Large intestine (tissue), 3 donors: ENCODE measurements at regions not wholly inside any gene's neighbourhood (a gene's known extent, or its start where the extent isn't known, plus 50 kb on each side); places are given as distances from the start of the nearest gene placed in this dataset.
A peak's percentile ranks its signal among the peaks of the same experiment; 100 is the strongest.

Source experiments
- DNase-seq, 2 donors: peaks; one replicate each; pipeline versions ENCODE4 v3.0.0 to v3.0.0-alpha.2; 2013
- H3K27ac ChIP-seq: one replicate; pipeline ENCODE4 v1.5.1; 2013; ENCODE audit warnings: low read length
- H3K27me3 ChIP-seq: 2 replicates; pipeline ENCODE4 v1.6.1; 2013; ENCODE audit warnings: low read length; ENCODE audit not compliant: control insufficient read depth, insufficient read depth
- H3K36me3 ChIP-seq: 2 replicates; pipeline ENCODE4 v1.6.1; 2013; ENCODE audit warnings: low read length; ENCODE audit not compliant: control insufficient read depth, insufficient read depth
- H3K4me1 ChIP-seq: one replicate; pipeline ENCODE4 v1.6.1; 2013; ENCODE audit warnings: low read length; ENCODE audit not compliant: control insufficient read depth, insufficient read depth
- H3K4me3 ChIP-seq: one replicate; pipeline ENCODE4 v1.5.1; 2013; ENCODE audit warnings: low read length
- H3K9me3 ChIP-seq: one replicate; pipeline ENCODE4 v1.6.1; 2013; ENCODE audit warnings: mild to moderate bottlenecking, low read depth, low read length, moderate library complexity; ENCODE audit not compliant: control insufficient read depth
- WGBS: methylation state at CpG from one replicate; pipeline ENCODE4 v1.1.5; 2013; ENCODE audit warnings: low lambda C conversion rate; ENCODE audit not compliant: insufficient coverage; 5-methylcytosine and 5-hydroxymethylcytosine counted together

DNA sequence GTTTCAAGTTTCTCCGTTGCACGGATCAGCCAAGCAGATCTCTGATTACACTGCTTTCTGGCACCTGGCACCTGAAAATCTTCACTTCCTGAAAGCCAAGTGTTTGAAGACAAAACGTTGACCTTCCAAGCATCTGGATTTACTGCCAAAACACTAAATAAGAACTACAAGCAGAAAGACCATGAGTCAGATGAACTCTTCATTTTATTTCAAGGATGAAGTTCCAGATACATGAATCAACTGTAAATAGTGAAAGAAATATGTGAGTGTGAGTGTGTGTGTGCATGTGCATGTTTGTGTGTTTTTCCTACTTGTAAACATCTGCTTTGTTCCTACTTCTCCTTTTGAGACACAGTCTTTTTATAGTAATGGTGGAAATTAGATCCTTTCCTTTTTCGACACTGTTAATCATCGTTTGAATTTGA, 60.0 kb upstream of the DTNA start:
- no CpG with 5 or more reads among the region's 5 CpGs for WGBS

GRCh38 chr18:34651586-34652369, 58.3 kb upstream of the DTNA start:
- 89% methylated on average over 4 of the region's 6 CpGs for WGBS
- H3K27ac ChIP-seq, result no peak overlapping the region
- DNase-seq, result no peak

More for the DNA sequence above, 60.0 kb upstream of the DTNA start:
- no peaks in the 10 kb centered on the region for H3K27me3 ChIP-seq
- H3K4me1 ChIP-seq, result no peaks in the 10 kb centered on the region
- H3K27ac ChIP-seq, result no peak overlapping the region
- no peaks in the 10 kb centered on the region for H3K36me3 ChIP-seq
- no peak for DNase-seq
- H3K9me3 ChIP-seq, result no peaks in the 10 kb centered on the region
- H3K4me3 ChIP-seq, result no peak overlapping the region

DNA sequence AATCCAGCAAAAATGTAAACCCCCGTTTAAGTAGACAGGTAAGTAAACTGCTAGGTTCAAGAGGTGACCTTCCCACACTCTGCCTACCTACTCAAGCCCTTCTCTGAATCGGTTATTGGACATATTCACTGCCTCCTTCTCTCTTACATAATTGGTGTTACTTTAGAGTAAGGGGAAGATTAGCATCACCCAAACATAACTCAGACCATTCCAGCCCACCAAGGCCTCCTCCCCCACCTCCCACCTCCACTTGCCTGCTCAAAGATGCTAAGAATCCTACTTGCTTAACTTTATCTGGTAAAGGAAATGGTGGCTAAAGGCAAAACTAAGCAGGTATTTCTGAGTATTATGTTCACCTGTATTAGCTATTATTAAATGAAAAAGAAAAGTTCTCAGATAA, 55.0 kb upstream of the DTNA start:
- Histone ChIP-seq H3K9me3 (no peaks in the 10 kb centered on the region), H3K4me1 (peaks cover 8% of the 10 kb centered on the region), H3K27me3 (no peaks in the 10 kb centered on the region), H3K36me3 (no peaks in the 10 kb centered on the region), H3K27ac (no peak overlapping the region), H3K4me3 (no peak overlapping the region)
- WGBS, result no CpG with 5 or more reads among the region's 2 CpGs
- no peak for DNase-seq

More at GRCh38 chr18:34651586-34652369, 58.3 kb upstream of the DTNA start:
- no peaks in the 10 kb centered on the region for H3K4me1 ChIP-seq
- no peaks in the 10 kb centered on the region for H3K36me3 ChIP-seq
- no peak overlapping the region for H3K4me3 ChIP-seq
- no peaks in the 10 kb centered on the region for H3K9me3 ChIP-seq
- no peaks in the 10 kb centered on the region for H3K27me3 ChIP-seq

DNA sequence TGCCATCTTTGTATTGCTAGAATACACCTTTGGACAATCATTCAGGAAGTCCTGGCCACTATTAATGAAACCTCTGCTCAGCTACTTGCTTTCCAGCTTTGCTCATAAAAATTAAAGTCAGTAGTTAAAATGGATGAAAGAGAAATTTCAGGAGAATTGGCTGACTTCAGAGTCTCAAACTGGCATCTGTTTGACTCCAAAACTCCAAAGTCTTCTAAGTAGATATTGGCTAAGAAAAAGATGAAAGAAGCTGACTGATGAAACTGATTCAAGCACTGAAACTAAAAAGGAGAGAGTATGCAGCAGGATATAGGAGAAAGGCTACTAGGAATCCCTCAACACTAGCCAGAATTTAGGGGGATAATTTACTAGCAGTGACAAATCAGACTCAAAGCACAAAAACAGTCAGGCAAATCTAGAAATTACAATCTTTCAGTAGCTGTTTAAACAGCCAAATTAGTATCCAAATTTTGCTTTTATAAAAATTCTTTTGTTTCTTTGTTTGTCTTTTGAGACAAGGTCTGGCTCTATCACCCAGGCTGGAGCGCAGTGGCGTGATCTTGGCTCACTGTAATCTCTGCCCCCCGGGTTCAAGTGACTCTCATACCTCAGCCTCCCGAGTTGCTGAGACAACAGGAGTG, 52.1 kb upstream of the DTNA start:
- H3K4me3 ChIP-seq, result no peak overlapping the region

GRCh38 chr18:34659579-34660517, 50.2 kb upstream of the DTNA start:
- WGBS, result 100% methylated on average over 1 of the region's 8 CpGs
- H3K4me1 ChIP-seq, result peaks cover 8% of the 10 kb centered on the region

More for the DNA sequence above, 52.1 kb upstream of the DTNA start:
- no peak for DNase-seq
- Histone ChIP-seq H3K27me3 (no peaks in the 10 kb centered on the region), H3K27ac (no peak overlapping the region), H3K4me1 (peaks cover 8% of the 10 kb centered on the region), H3K36me3 (no peaks in the 10 kb centered on the region), H3K9me3 (no peaks in the 10 kb centered on the region)
- WGBS, result no CpG with 5 or more reads among the region's 4 CpGs

More at GRCh38 chr18:34659579-34660517, 50.2 kb upstream of the DTNA start:
- Histone ChIP-seq H3K27me3 (no peaks in the 10 kb centered on the region), H3K36me3 (no peaks in the 10 kb centered on the region), H3K27ac (peak overlapping the region; percentile 51), H3K4me3 (no peak overlapping the region), H3K9me3 (no peaks in the 10 kb centered on the region)
- peak; percentile 76 to 86 for DNase-seq
